ENCODE measurements at regions not wholly inside any gene's neighbourhood (a gene's known extent, or its start where the extent isn't known, plus 50 kb on each side); places are given as distances from the start of the nearest gene placed in this dataset.

DNA sequence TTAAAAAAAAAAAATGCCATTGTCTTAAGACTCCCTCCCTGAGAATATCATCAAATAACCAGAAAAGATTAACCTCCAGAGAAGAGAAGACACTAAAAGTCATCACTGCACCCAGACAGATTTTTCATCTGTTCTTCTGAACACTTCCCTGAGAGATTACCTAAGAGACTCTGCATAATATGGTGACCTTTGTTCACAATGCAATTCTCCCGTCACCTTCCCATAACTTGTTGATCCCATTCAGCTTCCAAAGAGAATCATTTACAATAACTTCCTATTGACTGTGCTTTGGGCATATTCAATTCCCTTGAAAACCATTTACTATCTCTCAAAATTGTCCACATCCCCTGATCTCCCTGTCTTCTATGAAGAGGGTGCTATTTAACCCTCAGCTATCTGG, 85.1 kb upstream of the SMAD1 start:
- TF ChIP-seq, protein P1, sequence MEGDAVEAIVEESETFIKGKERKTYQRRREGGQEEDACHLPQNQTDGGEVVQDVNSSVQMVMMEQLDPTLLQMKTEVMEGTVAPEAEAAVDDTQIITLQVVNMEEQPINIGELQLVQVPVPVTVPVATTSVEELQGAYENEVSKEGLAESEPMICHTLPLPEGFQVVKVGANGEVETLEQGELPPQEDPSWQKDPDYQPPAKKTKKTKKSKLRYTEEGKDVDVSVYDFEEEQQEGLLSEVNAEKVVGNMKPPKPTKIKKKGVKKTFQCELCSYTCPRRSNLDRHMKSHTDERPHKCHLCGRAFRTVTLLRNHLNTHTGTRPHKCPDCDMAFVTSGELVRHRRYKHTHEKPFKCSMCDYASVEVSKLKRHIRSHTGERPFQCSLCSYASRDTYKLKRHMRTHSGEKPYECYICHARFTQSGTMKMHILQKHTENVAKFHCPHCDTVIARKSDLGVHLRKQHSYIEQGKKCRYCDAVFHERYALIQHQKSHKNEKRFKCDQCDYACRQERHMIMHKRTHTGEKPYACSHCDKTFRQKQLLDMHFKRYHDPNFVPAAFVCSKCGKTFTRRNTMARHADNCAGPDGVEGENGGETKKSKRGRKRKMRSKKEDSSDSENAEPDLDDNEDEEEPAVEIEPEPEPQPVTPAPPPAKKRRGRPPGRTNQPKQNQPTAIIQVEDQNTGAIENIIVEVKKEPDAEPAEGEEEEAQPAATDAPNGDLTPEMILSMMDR (IDR thresholded peaks at IDR 0.05; ENCODE audit: poor library complexity) = no peak
- no peak for TF ChIP-seq EZH2phosphoT487 (IDR thresholded peaks at IDR 0.05; ENCODE audit: low read depth, severe bottlenecking, unreplicated experiment)
- no peak for TF ChIP-seq EZH2 (IDR thresholded peaks at IDR 0.05; ENCODE audit: borderline replicate concordance)

Data from hepatocyte (in vitro differentiated cells).